Peyer's patch (tissue), 4 donors: ENCODE measurements at regions not wholly inside any gene's neighbourhood (a gene's known extent, or its start where the extent isn't known, plus 50 kb on each side); places are given as distances from the start of the nearest gene placed in this dataset.
"Not testable (repeated sequence)": the region's sequence is repeated elsewhere in the genome, so short reads cannot be mapped to it uniquely, and the experiment has no call there.

Experiments used
- DNase-seq, 3 donors: peaks; one replicate each; pipeline ENCODE4 v3.0.0-alpha.2; 2017 to 2019
- H3K27ac ChIP-seq, 4 donors: fragments of 200-600 bp; sonication (generic); one replicate each; pipeline ENCODE4 v1.5.1; 2016 to 2019
- H3K27me3 ChIP-seq, 2 donors: fragments of 200-600 bp; sonication (generic); one replicate each; pipeline ENCODE4 v1.5.1; 2019
- H3K36me3 ChIP-seq, 3 donors: fragments of 200-600 bp; sonication (generic); one replicate each; pipeline ENCODE4 v1.5.1; 2016 to 2019
- H3K4me1 ChIP-seq, 4 donors: fragments of 200-600 bp; sonication (generic); one replicate each; pipeline ENCODE4 v1.5.1; 2016 to 2019
- H3K4me3 ChIP-seq, 4 donors: fragments of 200-600 bp; sonication (generic); 1 replicate in 3 of 4; 2 replicates in 1 of 4; pipeline ENCODE4 v1.5.1; 2016 to 2019; ENCODE audit warnings: mild to moderate bottlenecking in 1 of 4
- H3K9me3 ChIP-seq, 4 donors: fragments of 200-600 bp; sonication (generic); one replicate each; pipeline ENCODE4 v1.5.1; 2016 to 2019; ENCODE audit warnings: mild to moderate bottlenecking in 1 of 4
- POLR2A ChIP-seq, 2 donors: fragments of 450-650 bp; IDR thresholded peaks; one replicate each; pipeline ENCODE4 v1.5.1; 2017; ENCODE audit warnings: antibody characterized with exemption in 2 of 2, mild to moderate bottlenecking in 2 of 2, moderate library complexity in 2 of 2
- TF ChIP-seq, protein P1 (sequence below), 6 experiments: fragments of 450-650 bp in 4 of 6; fragments of 200-600 bp in 2 of 6; sonication (generic) in 1 of 6; IDR thresholded peaks; one replicate each; pipeline ENCODE4 v1.5.1; 2017 to 2019; ENCODE audit warnings: antibody characterized with exemption in 6 of 6, mild to moderate bottlenecking in 3 of 6, moderate library complexity in 1 of 6

DNA sequence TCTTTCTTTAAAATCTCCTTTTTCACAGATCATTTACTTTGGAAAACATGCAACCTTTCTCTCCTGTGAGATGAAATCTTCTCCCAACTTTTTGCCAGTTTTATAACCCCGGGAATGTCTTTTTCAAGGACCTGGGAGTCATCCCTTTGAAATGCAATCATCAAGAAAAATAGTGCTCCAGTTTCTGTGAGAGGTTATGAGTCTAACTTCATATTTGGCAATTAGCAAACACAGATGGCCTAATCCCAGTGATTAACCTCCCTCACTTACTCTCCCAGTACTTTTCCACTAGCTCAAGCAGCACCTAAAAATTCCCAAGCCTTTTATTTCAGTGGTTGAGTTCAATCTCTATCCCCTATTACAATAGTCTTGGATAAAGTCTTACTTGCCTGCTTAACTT, 185.8 kb upstream of the TMEM106B start:
- H3K27ac ChIP-seq, result no peak overlapping the region
- H3K36me3 ChIP-seq, result no peaks in the 10 kb centered on the region
- H3K4me1 ChIP-seq, result no peaks in the 10 kb centered on the region
- H3K4me3 ChIP-seq, result no peak overlapping the region
- H3K27me3 ChIP-seq, result no peaks in the 10 kb centered on the region
- DNase-seq, result no peak
- H3K9me3 ChIP-seq, result no peaks in the 10 kb centered on the region
- TF ChIP-seq POLR2A (IDR thresholded peaks at IDR 0.05), result no peak
- TF ChIP-seq, protein P1, sequence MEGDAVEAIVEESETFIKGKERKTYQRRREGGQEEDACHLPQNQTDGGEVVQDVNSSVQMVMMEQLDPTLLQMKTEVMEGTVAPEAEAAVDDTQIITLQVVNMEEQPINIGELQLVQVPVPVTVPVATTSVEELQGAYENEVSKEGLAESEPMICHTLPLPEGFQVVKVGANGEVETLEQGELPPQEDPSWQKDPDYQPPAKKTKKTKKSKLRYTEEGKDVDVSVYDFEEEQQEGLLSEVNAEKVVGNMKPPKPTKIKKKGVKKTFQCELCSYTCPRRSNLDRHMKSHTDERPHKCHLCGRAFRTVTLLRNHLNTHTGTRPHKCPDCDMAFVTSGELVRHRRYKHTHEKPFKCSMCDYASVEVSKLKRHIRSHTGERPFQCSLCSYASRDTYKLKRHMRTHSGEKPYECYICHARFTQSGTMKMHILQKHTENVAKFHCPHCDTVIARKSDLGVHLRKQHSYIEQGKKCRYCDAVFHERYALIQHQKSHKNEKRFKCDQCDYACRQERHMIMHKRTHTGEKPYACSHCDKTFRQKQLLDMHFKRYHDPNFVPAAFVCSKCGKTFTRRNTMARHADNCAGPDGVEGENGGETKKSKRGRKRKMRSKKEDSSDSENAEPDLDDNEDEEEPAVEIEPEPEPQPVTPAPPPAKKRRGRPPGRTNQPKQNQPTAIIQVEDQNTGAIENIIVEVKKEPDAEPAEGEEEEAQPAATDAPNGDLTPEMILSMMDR (IDR thresholded peaks at IDR 0.05), result no peak

DNA sequence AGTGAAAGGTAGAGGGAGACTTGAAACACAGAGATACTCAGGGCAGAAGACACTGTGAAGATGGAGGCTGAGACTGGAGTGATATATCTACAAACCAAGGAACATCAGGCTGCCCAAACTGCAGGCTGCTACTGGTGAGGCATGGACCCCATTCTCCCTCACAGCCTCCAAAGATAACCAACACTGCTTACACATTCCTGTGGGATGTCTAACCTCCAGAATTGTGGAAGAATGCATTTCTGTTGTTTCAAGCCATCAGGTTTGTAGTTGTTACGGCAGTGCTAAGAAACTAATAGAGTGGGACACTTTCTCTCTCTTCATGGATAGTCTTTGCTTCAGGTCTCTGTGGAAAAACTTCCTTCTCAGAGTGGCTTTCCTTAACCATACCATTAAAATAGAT, 182.6 kb upstream of the TMEM106B start:
- H3K27ac ChIP-seq, result no peak overlapping the region
- no peaks in the 10 kb centered on the region for H3K36me3 ChIP-seq
- no peak overlapping the region for H3K4me3 ChIP-seq
- H3K27me3 ChIP-seq, result no peaks in the 10 kb centered on the region
- TF ChIP-seq POLR2A (IDR thresholded peaks at IDR 0.05), result no peak
- TF ChIP-seq, protein P1 (IDR thresholded peaks at IDR 0.05), result no peak
- H3K4me1 ChIP-seq, result no peaks in the 10 kb centered on the region
- no peaks in the 10 kb centered on the region for H3K9me3 ChIP-seq
- DNase-seq, result no peak

DNA sequence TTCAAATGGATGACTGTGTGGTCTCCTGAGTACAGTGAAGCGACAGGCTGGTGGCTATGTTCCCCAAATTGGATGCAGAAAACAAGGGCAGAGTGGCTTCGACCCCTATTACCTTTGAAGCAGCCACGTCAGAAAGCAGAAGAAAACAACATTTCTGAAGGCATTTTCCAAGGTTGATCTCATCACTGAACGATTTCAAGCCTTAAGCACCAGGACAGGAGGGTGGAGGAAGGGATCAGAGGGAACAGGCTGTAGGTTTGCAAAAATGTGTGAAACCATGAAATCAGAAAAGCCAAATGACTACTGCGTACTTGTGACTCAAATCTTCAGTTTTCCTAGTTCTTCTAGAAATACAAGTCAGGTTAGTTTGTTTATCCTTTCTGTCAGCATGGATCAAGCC, 181.0 kb upstream of the TMEM106B start:
- no peak overlapping the region for H3K4me3 ChIP-seq
- no peaks in the 10 kb centered on the region for H3K9me3 ChIP-seq
- H3K27me3 ChIP-seq, result no peaks in the 10 kb centered on the region
- no peak overlapping the region for H3K27ac ChIP-seq
- H3K4me1 ChIP-seq, result no peaks in the 10 kb centered on the region
- DNase-seq, result no peak
- no peak for TF ChIP-seq POLR2A (IDR thresholded peaks at IDR 0.05)
- TF ChIP-seq, protein P1 (IDR thresholded peaks at IDR 0.05), result no peak
- no peaks in the 10 kb centered on the region for H3K36me3 ChIP-seq

DNA sequence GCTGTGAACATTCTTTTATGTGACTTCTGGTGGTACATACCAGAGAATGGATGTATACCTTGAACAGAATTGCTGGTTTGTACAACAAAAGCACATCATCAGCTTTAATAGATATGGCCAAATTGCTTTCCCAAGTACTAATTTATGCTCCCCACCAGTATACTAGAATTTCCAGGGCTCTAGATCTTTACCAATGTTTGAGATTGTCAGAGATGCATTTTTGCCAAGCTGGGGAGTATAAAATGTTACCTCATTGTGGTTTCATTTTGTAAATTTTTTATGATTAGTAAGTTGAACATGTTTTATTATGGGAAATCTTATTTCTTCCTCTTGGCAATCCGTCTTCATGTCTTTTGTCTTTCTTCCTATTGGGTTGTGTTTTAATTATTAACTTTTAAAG, 179.9 kb upstream of the TMEM106B start:
- Histone ChIP-seq H3K4me3 (no peak overlapping the region), H3K27me3 (no peaks in the 10 kb centered on the region), H3K36me3 (no peaks in the 10 kb centered on the region), H3K27ac (no peak overlapping the region), H3K4me1 (no peaks in the 10 kb centered on the region), H3K9me3 (no peaks in the 10 kb centered on the region)
- TF ChIP-seq, protein P1 (IDR thresholded peaks at IDR 0.05), result no peak
- TF ChIP-seq POLR2A (IDR thresholded peaks at IDR 0.05), result no peak
- DNase-seq, result no peak

DNA sequence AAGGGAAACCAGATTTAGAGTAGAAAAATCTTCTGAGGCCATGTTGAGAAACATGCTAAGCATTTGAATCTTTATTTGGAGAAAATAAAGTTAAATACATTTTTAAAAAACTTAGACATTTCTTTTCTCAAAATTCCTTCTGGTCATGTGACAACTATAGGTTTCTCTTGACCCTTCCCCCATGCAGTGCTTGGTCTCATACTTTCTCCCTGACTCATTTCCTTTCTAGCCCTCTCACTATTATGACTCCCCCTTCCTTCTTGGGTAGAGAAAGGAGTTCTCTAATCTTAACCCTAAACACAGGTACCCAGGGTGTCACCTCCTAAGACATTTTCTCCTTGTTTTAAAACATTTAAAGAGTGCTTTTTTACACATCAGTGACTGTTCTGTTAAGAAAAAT, 179.5 kb upstream of the TMEM106B start:
- Histone ChIP-seq H3K4me1 (no peaks in the 10 kb centered on the region), H3K27me3 (no peaks in the 10 kb centered on the region), H3K4me3 (no peak overlapping the region), H3K27ac (no peak overlapping the region), H3K36me3 (no peaks in the 10 kb centered on the region), H3K9me3 (no peaks in the 10 kb centered on the region)
- TF ChIP-seq, protein P1 (IDR thresholded peaks at IDR 0.05), result no peak
- no peak for TF ChIP-seq POLR2A (IDR thresholded peaks at IDR 0.05)
- no peak for DNase-seq

DNA sequence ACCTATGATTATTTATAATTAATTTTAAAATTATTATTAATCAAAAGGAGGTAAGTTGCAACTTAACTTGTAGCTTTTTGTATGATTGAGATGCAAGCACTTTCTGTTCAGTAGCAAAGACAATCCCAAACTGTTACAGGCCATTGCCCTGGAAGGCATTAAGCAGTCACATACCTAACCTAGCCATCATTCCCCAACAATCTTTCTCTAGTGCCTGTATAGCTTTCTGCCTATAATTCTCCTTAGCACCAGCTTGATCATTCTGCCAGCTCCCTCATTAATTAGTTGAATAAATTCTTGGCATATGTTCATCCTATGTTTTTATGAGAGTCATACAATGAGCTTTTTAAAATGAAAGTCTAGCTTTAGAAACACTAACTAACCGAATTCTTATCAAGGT, 178.9 kb upstream of the TMEM106B start:
- no peak for DNase-seq
- Histone ChIP-seq H3K27ac (no peak overlapping the region), H3K36me3 (no peaks in the 10 kb centered on the region), H3K9me3 (no peaks in the 10 kb centered on the region), H3K4me3 (no peak overlapping the region), H3K27me3 (no peaks in the 10 kb centered on the region), H3K4me1 (no peaks in the 10 kb centered on the region)
- TF ChIP-seq, protein P1 (IDR thresholded peaks at IDR 0.05), result no peak
- no peak for TF ChIP-seq POLR2A (IDR thresholded peaks at IDR 0.05)

DNA sequence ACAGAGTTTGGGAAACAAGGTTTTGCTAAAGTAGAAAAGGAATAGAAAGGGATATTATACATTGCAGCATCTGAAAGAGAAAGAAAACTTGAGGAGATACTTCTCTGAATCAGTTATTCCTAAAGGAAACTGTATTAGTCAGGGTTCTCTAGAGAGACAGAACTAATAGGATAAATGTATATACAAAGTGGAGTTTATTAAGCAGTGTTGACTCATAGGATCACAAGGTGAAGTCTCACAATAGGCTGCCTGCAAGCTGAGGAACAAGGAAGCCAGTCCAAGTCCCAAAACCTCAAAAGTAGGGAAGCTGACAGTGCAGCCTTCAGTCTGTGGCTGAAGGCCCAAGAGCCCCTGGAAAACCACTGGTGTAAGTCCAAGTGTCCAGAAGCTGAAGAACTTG, 167.6 kb upstream of the TMEM106B start:
- not testable (repeated sequence) for H3K27ac ChIP-seq, H3K4me3 ChIP-seq, H3K36me3 ChIP-seq, H3K27me3 ChIP-seq, H3K4me1 ChIP-seq, H3K9me3 ChIP-seq, DNase-seq
